CD14-positive monocyte (primary cell): ENCODE measurements at regions not wholly inside any gene's neighbourhood (a gene's known extent, or its start where the extent isn't known, plus 50 kb on each side); places are given as distances from the start of the nearest gene placed in this dataset.
A peak's percentile ranks its signal among the peaks of the same experiment; 100 is the strongest.

Experiments used
- DNase-seq, 3 donors: peaks; one replicate each; pipeline ENCODE4 v3.0.0-alpha.2; 2011 to 2022
- H2AFZ ChIP-seq: 2 replicates; pipeline ENCODE4 v1.6.0; 2012; ENCODE audit warnings: mild to moderate bottlenecking, low read depth, low read length, inconsistent platforms; ENCODE audit not compliant: insufficient read depth, poor library complexity, severe bottlenecking
- H3K27ac ChIP-seq, 2 donors: 1 replicate in 1 of 2; 2 replicates in 1 of 2; pipeline ENCODE4 v1.5.1; 2012 to 2013; ENCODE audit warnings: low read length in 2 of 2, control low read depth in 1 of 2, inconsistent platforms in 1 of 2, low read depth in 1 of 2, mild to moderate bottlenecking in 1 of 2
- H3K27me3 ChIP-seq, 2 donors: one replicate each; pipeline versions ENCODE4 v1.6.0 to v1.6.1; 2011 to 2013; ENCODE audit warnings: low read length in 2 of 2; ENCODE audit not compliant: control insufficient read depth in 2 of 2, insufficient read depth in 2 of 2
- H3K36me3 ChIP-seq, 2 donors: replicated peaks in 1 of 2; 1 replicate in 1 of 2; 2 replicates in 1 of 2; pipeline versions ENCODE4 v1.5.1 to v1.6.1; 2012 to 2013; ENCODE audit warnings: low read length in 2 of 2, control low read depth in 1 of 2, inconsistent platforms in 1 of 2, mild to moderate bottlenecking in 1 of 2; ENCODE audit not compliant: insufficient read depth in 2 of 2, control insufficient read depth in 1 of 2
- H3K4me1 ChIP-seq, 2 donors: 1 replicate in 1 of 2; 2 replicates in 1 of 2; pipeline versions ENCODE4 v1.5.1 to v1.6.1; 2012 to 2013; ENCODE audit warnings: low read length in 2 of 2, control low read depth in 1 of 2, inconsistent platforms in 1 of 2, mild to moderate bottlenecking in 1 of 2, moderate library complexity in 1 of 2; ENCODE audit not compliant: insufficient read depth in 2 of 2, control insufficient read depth in 1 of 2
- H3K4me2 ChIP-seq: replicated peaks from 2 replicates; pipeline ENCODE3; 2012; ENCODE audit warnings: low read length, moderate library complexity, mild to moderate bottlenecking; ENCODE audit not compliant: poor library complexity, severe bottlenecking; ENCODE audit errors: extremely low read depth
- H3K4me3 ChIP-seq, 3 experiments: fragments of 200-600 bp in 1 of 3; sonication (generic) in 1 of 3; replicated peaks in 1 of 3; 1 replicate in 2 of 3; 2 replicates in 1 of 3; pipeline ENCODE4 v1.5.1; 2011 to 2013; ENCODE audit warnings: low read length in 3 of 3, mild to moderate bottlenecking in 3 of 3, control low read depth in 2 of 3, low read depth in 2 of 3, inconsistent platforms in 1 of 3, moderate library complexity in 1 of 3
- H3K79me2 ChIP-seq: 2 replicates; pipeline ENCODE4 v1.6.0; 2012; ENCODE audit warnings: mild to moderate bottlenecking, control low read depth, inconsistent platforms, low read length, moderate library complexity; ENCODE audit not compliant: insufficient read depth
- H3K9ac ChIP-seq: 2 replicates; pipeline ENCODE4 v1.6.0; 2017; ENCODE audit warnings: low read length, mild to moderate bottlenecking; ENCODE audit not compliant: insufficient read depth, poor library complexity, severe bottlenecking
- H3K9me3 ChIP-seq, 2 donors: replicated peaks in 1 of 2; 1 replicate in 1 of 2; 2 replicates in 1 of 2; pipeline versions ENCODE4 v1.5.1 to v1.6.1; 2012 to 2013; ENCODE audit warnings: low read length in 2 of 2, control low read depth in 1 of 2; ENCODE audit not compliant: control insufficient read depth in 1 of 2, insufficient read depth in 1 of 2
- H4K20me1 ChIP-seq: 2 replicates; pipeline ENCODE4 v1.6.0; 2012; ENCODE audit warnings: mild to moderate bottlenecking, low read length, control low read depth, moderate library complexity; ENCODE audit not compliant: insufficient read depth
- H3K27ac Mint-ChIP-seq, 7 donors: one replicate each; pipeline ENCODE4 v1.8.0; 2020; ENCODE audit warnings: mild to moderate bottlenecking in 7 of 7, mixed read lengths in 7 of 7, moderate library complexity in 6 of 7, inconsistent platforms in 2 of 7
- H3K27me3 Mint-ChIP-seq, 3 donors: one replicate each; pipeline ENCODE4 v1.8.0; 2021 to 2022; ENCODE audit warnings: low read depth in 3 of 3, mild to moderate bottlenecking in 3 of 3, mixed read lengths in 3 of 3, moderate library complexity in 3 of 3, inconsistent platforms in 1 of 3
- H3K36me3 Mint-ChIP-seq, 2 donors: one replicate each; pipeline ENCODE4 v1.8.0; 2020; ENCODE audit warnings: mixed read lengths in 2 of 2, inconsistent platforms in 1 of 2, mild to moderate bottlenecking in 1 of 2
- H3K4me1 Mint-ChIP-seq: one replicate; pipeline ENCODE4 v1.8.0; 2020; ENCODE audit warnings: mild to moderate bottlenecking, mixed read lengths
- H3K4me3 Mint-ChIP-seq, 2 donors: one replicate each; pipeline ENCODE4 v1.8.0; 2020; ENCODE audit warnings: mild to moderate bottlenecking in 2 of 2, mixed read lengths in 2 of 2, moderate library complexity in 1 of 2
- H3K9me3 Mint-ChIP-seq, 7 donors: one replicate each; pipeline ENCODE4 v1.8.0; 2020 to 2022; ENCODE audit warnings: mixed read lengths in 7 of 7, mild to moderate bottlenecking in 6 of 7, moderate library complexity in 6 of 7, inconsistent platforms in 2 of 7
- CTCF ChIP-seq: fragments of 200-600 bp; IDR thresholded peaks from one replicate; pipeline ENCODE4 v1.8.0; 2022; ENCODE audit warnings: antibody characterized with exemption, mild to moderate bottlenecking
- WGBS: methylation state at CpG from one replicate; pipeline ENCODE4 v1.1.5; 2013; ENCODE audit warnings: missing lambda C conversion rate; ENCODE audit not compliant: insufficient coverage; 5-methylcytosine and 5-hydroxymethylcytosine counted together
- intact Hi-C, 2 donors: fragments of 100-400 bp; cut with micrococcal nuclease; formaldehyde crosslinking; loops; one replicate each; pipeline versions ENCODE4 v1.15.0 to v1.15.1; 2023

- intact Hi-C loops, result loop anchor here in 1 of 2 donors (10.0 kb wide), 1 partner anchor 694 kb away; no protein-coding TSS in a partner anchor
- no peaks in the 10 kb centered on the region for H3K36me3 ChIP-seq
- peaks cover 0 to 2% (median 0%) of the 10 kb centered on the region in 3 donors for H3K27me3 Mint-ChIP-seq
- WGBS, result 92% methylated on average over 3 of the region's 4 CpGs
- H3K4me3 ChIP-seq, result no peak overlapping the region
- H4K20me1 ChIP-seq, result no peaks in the 10 kb centered on the region
- H3K4me3 Mint-ChIP-seq, result no peak overlapping the region
- no peaks in the 10 kb centered on the region for H3K4me1 ChIP-seq
- H3K9me3 ChIP-seq, result no peaks in the 10 kb centered on the region
- H3K27ac ChIP-seq, result no peak overlapping the region
- no peak for TF ChIP-seq CTCF
- no peaks in the 10 kb centered on the region for H3K27me3 ChIP-seq
- no peak overlapping the region for H3K9ac ChIP-seq
- no peaks in the 10 kb centered on the region for H3K4me1 Mint-ChIP-seq
- H3K9me3 Mint-ChIP-seq, result peaks cover 0 to 2% (median 0%) of the 10 kb centered on the region in 7 donors
- H3K27ac Mint-ChIP-seq, result peak overlapping the region in 2 of 7 donors; percentile 6 to 25
- H3K79me2 ChIP-seq, result no peaks in the 10 kb centered on the region
- H3K36me3 Mint-ChIP-seq, result no peaks in the 10 kb centered on the region
- H2AFZ ChIP-seq, result no peak overlapping the region
- no peak overlapping the region for H3K4me2 ChIP-seq
- DNase-seq, result no peak
Observed at GRCh38 chr2:42851186-42851585, 58.8 kb upstream of the HAAO start.

GRCh38 chr2:42850016-42850805 lies 57.8 kb upstream of the HAAO start:
- no peaks in the 10 kb centered on the region for H3K36me3 ChIP-seq
- Mint-ChIP-seq H3K4me1 (no peaks in the 10 kb centered on the region), H3K9me3 (peaks cover 0 to 2% (median 0%) of the 10 kb centered on the region in 7 donors), H3K27me3 (peaks cover 0 to 2% (median 0%) of the 10 kb centered on the region in 3 donors), H3K27ac (no peak overlapping the region), H3K36me3 (no peaks in the 10 kb centered on the region), H3K4me3 (no peak overlapping the region)
- WGBS, result 98% methylated on average over 5 of the region's 14 CpGs
- no peak for DNase-seq
- intact Hi-C loops, result loop anchor here in 1 of 2 donors (10.0 kb wide), 1 partner anchor 695 kb away; no protein-coding TSS in a partner anchor
- no peaks in the 10 kb centered on the region for H3K79me2 ChIP-seq
- H3K4me2 ChIP-seq, result no peak overlapping the region
- H3K4me3 ChIP-seq, result no peak overlapping the region
- no peak overlapping the region for H3K27ac ChIP-seq
- H3K27me3 ChIP-seq, result no peaks in the 10 kb centered on the region
- no peak overlapping the region for H3K9ac ChIP-seq
- H2AFZ ChIP-seq, result no peak overlapping the region
- H3K4me1 ChIP-seq, result no peaks in the 10 kb centered on the region
- H3K9me3 ChIP-seq, result no peaks in the 10 kb centered on the region
- no peak for TF ChIP-seq CTCF
- H4K20me1 ChIP-seq, result no peaks in the 10 kb centered on the region
